ENCODE measurements at regions not wholly inside any gene's neighbourhood (a gene's known extent, or its start where the extent isn't known, plus 50 kb on each side); places are given as distances from the start of the nearest gene placed in this dataset.
"Not testable (repeated sequence)": the region's sequence is repeated elsewhere in the genome, so short reads cannot be mapped to it uniquely, and the experiment has no call there.

GRCh38 chr7:118898284-118898683 is 673.8 kb downstream of the ANKRD7 start:
- DNase-seq (ENCODE audit: low read depth in 3 of 3, low spot score in 2 of 3) = no peak

DNA sequence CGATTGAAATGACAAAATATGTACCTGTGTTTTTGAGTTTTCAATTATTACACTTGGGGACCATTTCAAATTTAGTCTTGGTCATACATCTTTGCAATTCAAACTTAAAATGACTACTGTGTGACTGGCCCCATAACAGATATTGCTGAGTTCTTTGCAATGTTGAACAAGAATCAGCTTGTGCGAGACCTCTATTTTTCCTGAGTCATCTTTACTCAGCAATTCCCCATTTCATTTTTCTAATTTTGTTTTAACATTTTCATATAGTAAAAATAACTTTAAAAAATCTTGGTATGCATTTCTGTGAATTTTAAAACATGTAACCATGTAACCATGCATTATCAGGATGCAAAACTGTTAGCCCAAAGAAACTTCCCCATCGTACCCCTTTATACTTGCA is 678.1 kb downstream of the ANKRD7 start:
- DNase-seq (ENCODE audit: low read depth in 3 of 3, low spot score in 2 of 3) = no peak

GRCh38 chr7:118907911-118908527 is 683.5 kb downstream of the ANKRD7 start:
- DNase-seq (ENCODE audit: low read depth in 3 of 3, low spot score in 2 of 3) = no peak

DNA sequence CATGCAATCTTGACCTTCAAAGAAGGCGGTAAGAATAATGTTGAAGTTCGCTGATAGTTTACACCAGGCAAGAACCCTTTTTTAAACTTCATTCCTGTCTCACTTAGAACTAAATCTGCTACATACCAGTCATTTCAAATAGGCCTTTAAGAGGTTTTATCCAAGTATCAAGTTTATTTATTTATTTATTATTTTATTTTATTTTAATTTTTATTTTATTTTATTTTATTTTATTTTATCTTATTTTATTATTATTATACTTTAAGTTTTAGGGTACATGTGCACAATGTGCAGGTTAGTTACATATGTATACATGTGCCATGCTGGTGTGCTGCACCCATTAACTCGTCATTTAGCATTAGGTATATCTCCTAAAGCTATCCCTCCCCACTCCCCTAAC is 691.6 kb downstream of the ANKRD7 start:
- DNase-seq (ENCODE audit: low read depth in 3 of 3, low spot score in 2 of 3) = not testable (repeated sequence)

GRCh38 chr7:118918556-118918955 is 694.1 kb downstream of the ANKRD7 start:
- peak in 1 of 3 donors; percentile 4 for DNase-seq (ENCODE audit: low read depth in 3 of 3, low spot score in 2 of 3)

DNA sequence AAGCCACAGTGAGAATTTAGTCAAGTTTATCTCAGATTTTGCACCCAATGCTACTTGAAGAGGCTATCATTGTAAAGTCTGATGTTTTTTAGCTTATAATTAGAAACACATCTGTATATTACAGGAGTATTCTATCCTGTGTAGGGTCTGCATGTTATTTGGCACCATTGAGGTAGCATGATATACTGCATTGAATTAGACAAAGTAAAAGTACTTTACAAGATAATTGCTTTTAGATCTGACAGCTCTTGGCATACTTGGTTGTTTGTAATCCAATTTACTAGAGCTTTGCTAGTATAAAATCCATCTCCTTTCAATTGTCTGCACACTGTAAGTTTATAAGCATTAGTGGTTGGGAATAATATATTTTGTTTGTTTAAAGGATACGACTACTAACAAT is 714.3 kb downstream of the ANKRD7 start:
- DNase-seq (ENCODE audit: low read depth in 3 of 3, low spot score in 2 of 3) = no peak

- no peak for DNase-seq (ENCODE audit: low read depth in 3 of 3, low spot score in 2 of 3)
Measured at GRCh38 chr7:118944271-118944670, 719.8 kb downstream of the ANKRD7 start.

- DNase-seq (ENCODE audit: low read depth in 3 of 3, low spot score in 2 of 3) = no peak
Measured at GRCh38 chr7:118945911-118946682, 721.6 kb downstream of the ANKRD7 start.

GRCh38 chr7:118948508-118948907 is 724.0 kb downstream of the ANKRD7 start:
- no peak for DNase-seq (ENCODE audit: low read depth in 3 of 3, low spot score in 2 of 3)

- no peak for DNase-seq (ENCODE audit: low read depth in 3 of 3, low spot score in 2 of 3)
Measured at GRCh38 chr7:118949031-118949430, 724.5 kb downstream of the ANKRD7 start.

- not testable (repeated sequence) for DNase-seq (ENCODE audit: low read depth in 3 of 3, low spot score in 2 of 3)
Measured at GRCh38 chr7:118956285-118956684, 731.8 kb downstream of the ANKRD7 start.

DNA sequence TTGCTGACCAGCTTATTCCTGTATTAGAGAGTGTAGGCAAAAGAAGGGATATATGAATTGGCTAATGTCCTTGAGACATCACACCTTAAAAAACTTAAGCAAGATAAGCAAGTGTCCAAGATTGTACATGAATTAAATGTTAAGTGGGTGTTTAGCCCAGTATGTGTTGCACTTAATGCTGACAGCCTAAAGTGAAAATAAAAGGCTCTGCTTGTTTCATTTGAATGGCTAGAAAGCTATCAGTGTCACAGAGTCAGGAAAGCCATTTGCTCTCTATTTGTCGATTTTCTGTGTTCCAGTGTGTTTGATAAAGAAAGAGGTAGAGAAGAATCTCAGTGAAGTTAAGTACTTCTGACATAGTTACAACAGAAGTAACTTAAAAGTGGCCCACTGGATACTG is 744.9 kb downstream of the ANKRD7 start:
- DNase-seq (ENCODE audit: low read depth in 3 of 3, low spot score in 2 of 3) = no peak

GRCh38 chr7:118971706-118972105 is 747.2 kb downstream of the ANKRD7 start:
- no peak for DNase-seq (ENCODE audit: low read depth in 3 of 3, low spot score in 2 of 3)

DNA sequence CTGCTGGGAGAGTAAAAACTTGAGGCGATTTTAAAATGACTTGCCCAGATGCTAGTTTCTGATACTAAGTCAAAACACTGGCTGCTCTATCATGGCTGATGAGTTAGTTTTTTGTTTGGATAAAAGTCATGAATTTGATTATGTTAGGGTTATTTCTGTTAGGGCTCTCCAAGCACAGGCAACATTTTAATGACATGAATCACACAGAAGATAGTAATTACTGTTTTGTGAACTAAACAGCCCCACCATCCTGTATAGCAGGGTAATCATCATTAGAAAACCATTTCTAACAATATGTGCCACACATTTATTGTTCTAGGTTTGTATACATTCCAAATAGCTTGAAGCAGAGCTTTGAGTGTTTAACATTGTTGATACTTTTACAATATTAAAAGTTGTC is 750.3 kb downstream of the ANKRD7 start:
- DNase-seq (ENCODE audit: low read depth in 3 of 3, low spot score in 2 of 3) = no peak

GRCh38 chr7:118995350-118995749 is 770.8 kb downstream of the ANKRD7 start:
- no peak for DNase-seq (ENCODE audit: low read depth in 3 of 3, low spot score in 2 of 3)

DNA sequence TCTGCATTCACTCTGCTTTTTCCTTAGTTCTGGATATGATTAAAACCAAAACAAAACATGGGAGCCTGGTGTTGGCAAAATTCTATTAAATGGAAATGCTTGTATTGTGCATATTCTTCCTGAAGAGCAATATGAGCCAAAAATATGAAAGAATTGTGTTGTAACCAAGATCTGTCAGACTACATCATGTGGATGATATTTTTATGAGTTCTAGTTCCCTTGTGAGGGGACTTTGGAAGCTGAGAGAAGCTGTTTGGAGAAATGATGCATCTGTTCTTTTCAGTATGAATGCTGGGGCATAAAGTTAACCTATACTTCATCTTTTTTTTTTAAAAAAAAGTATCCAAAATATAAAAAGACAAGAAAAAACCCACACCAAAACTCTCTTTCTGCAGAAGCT is 782.7 kb downstream of the ANKRD7 start:
- DNase-seq (ENCODE audit: low read depth in 3 of 3, low spot score in 2 of 3) = no peak

GRCh38 chr7:119010635-119011034 is 786.1 kb downstream of the ANKRD7 start:
- no peak for DNase-seq (ENCODE audit: low read depth in 3 of 3, low spot score in 2 of 3)

GRCh38 chr7:119026391-119026790 is 801.9 kb downstream of the ANKRD7 start:
- DNase-seq (ENCODE audit: low read depth in 3 of 3, low spot score in 2 of 3) = no peak

DNA sequence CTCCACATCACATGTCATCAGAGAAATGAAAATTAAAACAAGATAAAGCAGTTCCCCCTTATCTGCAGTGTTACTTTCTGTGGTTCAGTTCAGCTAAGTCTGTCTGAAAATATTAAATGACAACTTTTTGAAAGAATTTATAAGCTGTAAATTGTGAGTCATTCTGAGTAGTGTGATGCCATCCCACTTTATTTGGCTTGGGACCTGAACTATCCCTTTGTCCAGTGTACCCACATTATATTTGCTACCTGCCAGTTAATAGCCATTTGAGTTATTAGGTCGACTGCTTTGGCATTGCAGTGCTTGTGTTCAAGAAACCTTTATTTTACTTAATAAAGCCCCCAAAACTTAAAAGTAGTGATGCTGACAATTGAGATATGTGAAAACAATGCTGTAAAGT is 804.2 kb downstream of the ANKRD7 start:
- no peak for DNase-seq (ENCODE audit: low read depth in 3 of 3, low spot score in 2 of 3)

GRCh38 chr7:119032136-119032535 is 807.6 kb downstream of the ANKRD7 start:
- DNase-seq (ENCODE audit: low read depth in 3 of 3, low spot score in 2 of 3) = not testable (repeated sequence)

DNA sequence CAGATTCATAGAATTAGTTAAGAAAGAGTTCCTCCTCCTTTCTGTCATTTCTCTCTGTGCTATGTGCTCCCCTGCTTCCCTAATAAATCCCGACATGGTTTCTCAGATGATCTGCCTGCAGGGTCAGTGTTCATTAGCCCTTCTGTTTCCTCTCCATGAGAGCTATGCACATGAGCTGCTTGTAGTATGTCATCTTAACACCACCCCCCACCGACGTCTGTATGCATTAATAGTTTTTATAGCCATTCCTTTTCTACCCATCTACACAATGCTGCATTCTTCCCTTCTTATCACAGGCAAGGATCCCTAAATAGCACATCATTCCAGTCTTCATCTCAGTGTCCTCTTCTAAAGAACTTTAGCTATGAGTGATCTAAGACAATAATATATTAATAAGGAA is 809.1 kb downstream of the ANKRD7 start:
- no peak for DNase-seq (ENCODE audit: low read depth in 3 of 3, low spot score in 2 of 3)

GRCh38 chr7:119037941-119038340 is 813.4 kb downstream of the ANKRD7 start:
- DNase-seq (ENCODE audit: low read depth in 3 of 3, low spot score in 2 of 3) = no peak

All from right renal cortex interstitium (tissue), 3 donors.